Hepatocyte (in vitro differentiated cells): ENCODE measurements at regions not wholly inside any gene's neighbourhood (a gene's known extent, or its start where the extent isn't known, plus 50 kb on each side); places are given as distances from the start of the nearest gene placed in this dataset.

Source experiments
- DNase-seq: peaks from one replicate; pipeline ENCODE4 v3.0.0-alpha.2; 2016; ENCODE audit warnings: low spot score
- H2AFZ ChIP-seq: fragments of 200-600 bp; sonication (generic); 2 replicates; pipeline ENCODE4 v1.6.0; 2016; ENCODE audit warnings: antibody characterized with exemption, mild to moderate bottlenecking
- H3K27ac ChIP-seq: fragments of 200-600 bp; sonication (generic); 2 replicates; pipeline ENCODE4 v1.5.1; 2016; ENCODE audit warnings: mild to moderate bottlenecking
- H3K27me3 ChIP-seq: fragments of 200-600 bp; sonication (generic); 2 replicates; pipeline ENCODE4 v1.6.1; 2016
- H3K36me3 ChIP-seq: fragments of 200-600 bp; sonication (generic); replicated peaks from 2 replicates; pipeline ENCODE4 v1.5.1; 2016; ENCODE audit warnings: low read depth; ENCODE audit not compliant: insufficient read depth
- H3K4me1 ChIP-seq: fragments of 200-600 bp; sonication (generic); 2 replicates; pipeline ENCODE4 v1.5.1; 2016; ENCODE audit warnings: mild to moderate bottlenecking, moderate library complexity; ENCODE audit not compliant: insufficient read depth
- H3K4me2 ChIP-seq: fragments of 200-600 bp; sonication (generic); 2 replicates; pipeline ENCODE4 v1.6.0; 2016
- H3K4me3 ChIP-seq: fragments of 200-600 bp; sonication (generic); 2 replicates; pipeline ENCODE4 v1.5.1; 2016; ENCODE audit warnings: mild to moderate bottlenecking
- H3K79me2 ChIP-seq: fragments of 200-600 bp; sonication (generic); 2 replicates; pipeline ENCODE4 v1.6.0; 2017; ENCODE audit warnings: mild to moderate bottlenecking
- H3K9me2 ChIP-seq: fragments of 200-600 bp; sonication (generic); replicated peaks from 2 replicates; pipeline ENCODE4 v1.6.0; 2017; ENCODE audit warnings: mild to moderate bottlenecking; ENCODE audit not compliant: insufficient read depth
- H3K9me3 ChIP-seq: fragments of 200-600 bp; sonication (generic); 2 replicates; pipeline ENCODE4 v1.5.1; 2016; ENCODE audit warnings: low read depth, mild to moderate bottlenecking
- H4K20me1 ChIP-seq: fragments of 200-600 bp; sonication (generic); 2 replicates; pipeline ENCODE4 v1.6.0; 2016; ENCODE audit warnings: mild to moderate bottlenecking; ENCODE audit not compliant: insufficient read depth, poor library complexity, severe bottlenecking
- EZH2 ChIP-seq: fragments of 200-600 bp; sonication (generic); IDR thresholded peaks from 2 replicates; pipeline ENCODE4 v1.6.1; 2016; ENCODE audit warnings: antibody characterized with exemption, mild to moderate bottlenecking, borderline replicate concordance
- EZH2phosphoT487 ChIP-seq: fragments of 200-600 bp; sonication (generic); IDR thresholded peaks from one replicate; pipeline ENCODE4 v1.6.1; 2018; ENCODE audit warnings: antibody characterized with exemption, mild to moderate bottlenecking, low read depth, moderate library complexity; ENCODE audit not compliant: unreplicated experiment, severe bottlenecking
- WGBS: methylation state at CpG from one replicate; pipeline ENCODE4 v1.1.6; 2016; ENCODE audit warnings: low lambda C conversion rate; ENCODE audit errors: missing lambda C conversion rate; 5-methylcytosine and 5-hydroxymethylcytosine counted together
- TF ChIP-seq, protein P1 (sequence below): fragments of 200-600 bp; sonication (generic); IDR thresholded peaks from 2 replicates; pipeline ENCODE4 v1.5.1; 2016; ENCODE audit warnings: antibody characterized with exemption, mild to moderate bottlenecking; ENCODE audit not compliant: poor library complexity

DNA sequence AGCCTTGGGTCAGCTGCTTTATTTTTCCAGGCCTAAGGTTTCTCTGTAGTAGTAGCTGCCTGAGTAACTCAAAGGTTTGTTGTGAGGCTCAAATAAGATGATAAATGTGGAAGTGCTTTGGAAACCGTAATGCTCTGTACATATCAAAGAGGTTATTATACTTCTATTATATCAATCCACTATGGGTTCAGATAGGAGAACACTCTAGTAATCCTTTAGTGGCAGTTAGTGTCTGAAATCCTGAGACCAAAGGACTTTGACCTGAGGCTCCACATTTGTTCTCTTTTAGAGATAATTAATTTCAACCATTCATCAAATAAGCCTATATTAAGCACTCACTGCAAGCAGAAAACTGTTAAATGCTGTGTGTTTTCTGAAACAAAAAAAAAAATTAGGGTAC, 128.6 kb upstream of the BCL6 start:
- Histone ChIP-seq H3K4me3 (no peak overlapping the region), H3K4me2 (no peak overlapping the region), H3K36me3 (no peaks in the 10 kb centered on the region), H2AFZ (no peak overlapping the region), H3K27ac (peak overlapping the region; percentile 9), H3K27me3 (no peaks in the 10 kb centered on the region), H4K20me1 (no peaks in the 10 kb centered on the region), H3K4me1 (no peaks in the 10 kb centered on the region), H3K9me3 (no peaks in the 10 kb centered on the region), H3K79me2 (no peaks in the 10 kb centered on the region), H3K9me2 (no peaks in the 10 kb centered on the region)
- TF ChIP-seq EZH2phosphoT487 (no peak), EZH2 (no peak)
- TF ChIP-seq, protein P1, sequence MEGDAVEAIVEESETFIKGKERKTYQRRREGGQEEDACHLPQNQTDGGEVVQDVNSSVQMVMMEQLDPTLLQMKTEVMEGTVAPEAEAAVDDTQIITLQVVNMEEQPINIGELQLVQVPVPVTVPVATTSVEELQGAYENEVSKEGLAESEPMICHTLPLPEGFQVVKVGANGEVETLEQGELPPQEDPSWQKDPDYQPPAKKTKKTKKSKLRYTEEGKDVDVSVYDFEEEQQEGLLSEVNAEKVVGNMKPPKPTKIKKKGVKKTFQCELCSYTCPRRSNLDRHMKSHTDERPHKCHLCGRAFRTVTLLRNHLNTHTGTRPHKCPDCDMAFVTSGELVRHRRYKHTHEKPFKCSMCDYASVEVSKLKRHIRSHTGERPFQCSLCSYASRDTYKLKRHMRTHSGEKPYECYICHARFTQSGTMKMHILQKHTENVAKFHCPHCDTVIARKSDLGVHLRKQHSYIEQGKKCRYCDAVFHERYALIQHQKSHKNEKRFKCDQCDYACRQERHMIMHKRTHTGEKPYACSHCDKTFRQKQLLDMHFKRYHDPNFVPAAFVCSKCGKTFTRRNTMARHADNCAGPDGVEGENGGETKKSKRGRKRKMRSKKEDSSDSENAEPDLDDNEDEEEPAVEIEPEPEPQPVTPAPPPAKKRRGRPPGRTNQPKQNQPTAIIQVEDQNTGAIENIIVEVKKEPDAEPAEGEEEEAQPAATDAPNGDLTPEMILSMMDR: no peak
- DNase-seq: no peak
- 93% methylated on average over 1 of the region's 1 CpG for WGBS

DNA sequence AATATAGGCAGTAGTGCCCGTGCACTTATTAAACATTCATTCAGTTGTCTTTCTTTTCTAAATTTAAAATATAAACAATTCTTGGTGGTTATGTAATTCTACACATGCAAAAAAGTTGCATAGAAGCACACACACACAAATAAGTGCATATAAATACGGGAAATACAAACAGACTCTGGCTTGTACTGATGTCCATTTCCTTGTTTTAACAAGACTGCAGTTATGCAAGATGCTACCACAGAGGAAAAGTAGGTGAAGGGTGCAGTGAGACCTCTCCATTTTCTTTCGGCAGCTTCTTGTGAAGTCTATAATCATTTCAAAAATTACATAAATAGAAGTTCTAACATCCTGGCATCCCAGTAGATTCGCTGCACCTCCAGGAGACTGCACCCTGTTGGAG, 130.6 kb upstream of the BCL6 start:
- H3K9me2 ChIP-seq: no peaks in the 10 kb centered on the region
- WGBS: 92% methylated on average over 4 of the region's 4 CpGs
- no peaks in the 10 kb centered on the region for H3K36me3 ChIP-seq
- no peaks in the 10 kb centered on the region for H4K20me1 ChIP-seq
- TF ChIP-seq, protein P1: no peak
- TF ChIP-seq EZH2phosphoT487 (no peak), EZH2 (no peak)
- no peak overlapping the region for H2AFZ ChIP-seq
- H3K4me1 ChIP-seq: no peaks in the 10 kb centered on the region
- H3K79me2 ChIP-seq: no peaks in the 10 kb centered on the region
- no peaks in the 10 kb centered on the region for H3K9me3 ChIP-seq
- no peak for DNase-seq
- no peak overlapping the region for H3K4me2 ChIP-seq
- no peak overlapping the region for H3K27ac ChIP-seq
- no peak overlapping the region for H3K4me3 ChIP-seq
- H3K27me3 ChIP-seq: no peaks in the 10 kb centered on the region

DNA sequence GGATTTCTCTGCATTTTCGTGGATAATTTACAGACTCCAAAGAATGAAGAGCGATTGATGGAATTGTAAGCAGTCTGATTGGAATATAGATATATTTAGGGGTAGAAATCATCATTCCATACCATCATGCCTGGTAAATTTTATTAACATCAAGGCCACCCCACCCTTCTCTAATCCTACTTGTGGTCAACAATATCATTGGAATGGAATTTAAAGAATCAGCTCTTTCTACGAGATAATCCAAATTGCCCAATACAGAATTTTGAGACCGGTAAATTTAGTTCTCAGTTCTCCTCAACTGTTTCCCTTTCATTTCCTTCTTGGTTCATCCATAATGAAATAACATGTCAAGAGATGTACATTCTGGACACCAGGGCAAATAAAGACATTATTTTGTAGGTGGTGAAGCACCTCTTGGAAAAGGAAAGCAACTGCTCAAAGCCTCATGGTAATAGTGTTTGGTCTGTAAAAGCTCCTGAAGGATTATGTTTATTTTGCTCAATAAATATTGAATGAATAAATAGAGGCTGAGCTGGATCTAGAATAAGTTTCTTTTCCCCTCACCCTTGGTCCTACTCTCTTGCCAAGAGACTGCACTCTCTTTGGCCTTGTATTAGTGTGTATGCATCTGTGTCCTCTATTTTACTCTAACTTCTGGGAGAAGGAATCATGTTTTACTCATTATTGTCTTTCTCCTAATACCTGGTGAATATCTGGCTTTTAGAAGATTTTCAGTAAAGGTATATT, 133.7 kb upstream of the BCL6 start:
- Histone ChIP-seq H2AFZ (no peak overlapping the region), H4K20me1 (no peaks in the 10 kb centered on the region), H3K27ac (no peak overlapping the region), H3K9me2 (no peaks in the 10 kb centered on the region), H3K4me2 (no peak overlapping the region), H3K27me3 (no peaks in the 10 kb centered on the region), H3K79me2 (no peaks in the 10 kb centered on the region), H3K36me3 (no peaks in the 10 kb centered on the region), H3K9me3 (no peaks in the 10 kb centered on the region), H3K4me3 (no peak overlapping the region), H3K4me1 (no peaks in the 10 kb centered on the region)
- WGBS: 66% methylated on average over 4 of the region's 4 CpGs
- no peak for TF ChIP-seq EZH2
- TF ChIP-seq, protein P1: no peak
- TF ChIP-seq EZH2phosphoT487: no peak
- DNase-seq: no peak
